GM21390 (cell line): ENCODE measurements at regions not wholly inside any gene's neighbourhood (a gene's known extent, or its start where the extent isn't known, plus 50 kb on each side); places are given as distances from the start of the nearest gene placed in this dataset.
"Not testable (repeated sequence)": the region's sequence is repeated elsewhere in the genome, so short reads cannot be mapped to it uniquely, and the experiment has no call there.

Experiments used
- ATAC-seq: cut with Tn5 transposase; IDR thresholded peaks from one replicate; pipeline ENCODE4 v1.9.1; 2021; ENCODE audit not compliant: unreplicated experiment

GRCh38 chr14:37977481-37977880 lies 230.2 kb upstream of the SSTR1 start:
- no peak for ATAC-seq

- ATAC-seq = peak; percentile 67
These were observed 221.8 kb upstream of the SSTR1 start for GRCh38 chr14:37985826-37986470.

- no peak for ATAC-seq
These were observed 219.2 kb upstream of the SSTR1 start for GRCh38 chr14:37988472-37988871.

GRCh38 chr14:37991027-37991426 lies 216.7 kb upstream of the SSTR1 start:
- no peak for ATAC-seq

GRCh38 chr14:37992499-37992898 lies 215.2 kb upstream of the SSTR1 start:
- ATAC-seq = no peak

GRCh38 chr14:37994846-37995372 lies 212.8 kb upstream of the SSTR1 start:
- ATAC-seq = no peak

GRCh38 chr14:37997017-37997416 lies 210.7 kb upstream of the SSTR1 start:
- ATAC-seq = no peak

- no peak for ATAC-seq
These were observed 207.4 kb upstream of the SSTR1 start for GRCh38 chr14:38000340-38000739.

- ATAC-seq = no peak
These were observed 206.2 kb upstream of the SSTR1 start for GRCh38 chr14:38001501-38001900.

- no peak for ATAC-seq
These were observed 203.7 kb upstream of the SSTR1 start for GRCh38 chr14:38003746-38004609.

- no peak for ATAC-seq
These were observed 203.2 kb upstream of the SSTR1 start for GRCh38 chr14:38004610-38004879.

GRCh38 chr14:38011156-38011555 lies 196.5 kb upstream of the SSTR1 start:
- ATAC-seq = not testable (repeated sequence)

- no peak for ATAC-seq
These were observed 195.6 kb upstream of the SSTR1 start for GRCh38 chr14:38012056-38012455.

- no peak for ATAC-seq
These were observed 191.2 kb upstream of the SSTR1 start for GRCh38 chr14:38016497-38016896.

GRCh38 chr14:38021861-38022260 lies 185.8 kb upstream of the SSTR1 start:
- no peak for ATAC-seq

GRCh38 chr14:38022775-38023174 lies 184.9 kb upstream of the SSTR1 start:
- ATAC-seq = no peak

- no peak for ATAC-seq
These were observed 169.5 kb upstream of the SSTR1 start for GRCh38 chr14:38038171-38038570.

GRCh38 chr14:38038986-38039385 lies 168.7 kb upstream of the SSTR1 start:
- no peak for ATAC-seq

- ATAC-seq = no peak
These were observed 168.2 kb upstream of the SSTR1 start for GRCh38 chr14:38039496-38039895.

GRCh38 chr14:38040411-38040810 lies 167.3 kb upstream of the SSTR1 start:
- ATAC-seq = no peak

GRCh38 chr14:38042322-38042721 lies 165.4 kb upstream of the SSTR1 start:
- no peak for ATAC-seq

- no peak for ATAC-seq
These were observed 163.0 kb upstream of the SSTR1 start for GRCh38 chr14:38044710-38045109.
